NCI-H510A (cell line): ENCODE measurements at regions not wholly inside any gene's neighbourhood (a gene's known extent, or its start where the extent isn't known, plus 50 kb on each side); places are given as distances from the start of the nearest gene placed in this dataset.
"Not testable (repeated sequence)": the region's sequence is repeated elsewhere in the genome, so short reads cannot be mapped to it uniquely, and the experiment has no call there.

ENCODE experiments used
- DNase-seq: peaks from one replicate; lab custom pipeline; 2025; lab: John Stamatoyannopoulos, UW

DNA sequence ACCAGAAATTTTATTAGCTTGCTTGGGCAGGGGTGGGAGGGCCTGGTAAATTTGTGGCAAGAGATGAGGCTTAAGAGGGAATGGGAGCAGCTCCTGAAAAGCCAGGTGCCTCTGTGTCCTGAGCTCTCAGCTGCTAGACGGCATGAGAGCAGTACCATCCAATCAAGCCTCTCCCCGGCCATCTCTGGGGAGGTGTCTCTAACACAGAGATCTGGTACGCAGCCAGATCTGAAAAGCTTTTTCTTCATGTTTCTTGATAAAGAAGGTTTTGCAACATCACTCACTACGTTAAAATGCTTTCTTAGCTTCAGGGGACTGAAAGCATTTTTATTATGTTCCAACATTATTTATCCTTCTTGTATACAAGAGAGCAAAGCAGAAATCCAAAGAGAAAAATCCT is 488.2 kb downstream of the RBFOX1 start:
- DNase-seq, result no peak

DNA sequence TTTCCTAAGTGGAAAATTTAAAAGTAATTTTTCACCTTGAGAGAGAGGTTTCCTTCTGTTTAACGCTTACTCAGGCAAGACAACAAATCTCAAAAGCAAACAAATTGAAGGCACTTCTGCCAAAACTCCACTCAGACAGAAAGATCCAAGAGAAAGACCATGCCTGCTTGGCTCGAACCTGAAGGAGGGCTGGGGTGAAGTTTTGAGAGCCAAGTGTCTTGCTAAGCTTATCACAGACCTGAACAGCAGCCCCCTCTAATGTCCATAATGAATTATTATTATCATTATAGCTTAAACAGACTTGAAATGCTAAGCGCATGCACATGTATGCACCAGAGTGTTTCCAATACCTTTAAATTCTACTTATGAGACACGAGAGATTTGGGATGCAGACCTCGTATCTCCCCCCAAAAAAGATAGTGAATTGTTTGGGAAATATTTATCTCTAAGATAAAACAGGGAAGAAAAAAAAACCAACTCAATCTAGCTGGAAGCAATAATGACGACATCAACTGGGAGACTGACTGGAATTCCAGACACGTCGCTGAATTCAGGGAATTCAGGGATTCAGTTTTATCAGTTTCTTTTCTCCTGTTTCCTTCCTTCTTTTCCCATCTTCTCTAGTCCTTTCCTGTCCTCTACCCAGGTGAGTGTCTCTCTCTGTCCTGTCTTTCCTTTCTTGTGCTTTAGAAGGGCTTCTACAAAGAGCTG is 473.2 kb downstream of the RBFOX1 start:
- DNase-seq, result no peak

DNA sequence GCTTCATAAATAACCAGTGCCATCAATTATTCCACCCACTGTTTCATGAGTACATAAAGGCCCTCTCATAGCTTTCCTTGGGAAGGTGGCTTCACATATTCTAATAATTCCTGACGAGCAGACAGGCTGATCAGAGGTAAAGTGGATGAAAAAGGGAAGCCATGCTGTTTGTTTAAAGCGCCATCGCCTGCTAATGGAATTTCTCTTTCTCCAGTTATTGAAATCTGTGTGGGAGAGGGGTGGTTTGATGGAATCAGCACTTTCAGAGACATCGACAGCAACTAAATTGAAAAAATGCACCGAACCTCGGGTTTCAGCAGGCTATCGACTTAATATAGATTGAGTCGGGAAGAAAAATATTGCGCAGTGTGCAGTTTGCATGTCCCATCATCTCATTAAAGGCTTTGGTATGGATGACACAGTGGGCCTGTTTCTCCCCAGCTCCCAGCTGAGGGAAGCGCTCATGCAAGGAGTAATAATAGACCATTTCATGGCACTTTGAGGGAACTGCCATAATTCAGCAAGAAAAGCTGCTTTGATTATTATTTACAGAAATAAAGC is 472.1 kb downstream of the RBFOX1 start:
- DNase-seq, result no peak

DNA sequence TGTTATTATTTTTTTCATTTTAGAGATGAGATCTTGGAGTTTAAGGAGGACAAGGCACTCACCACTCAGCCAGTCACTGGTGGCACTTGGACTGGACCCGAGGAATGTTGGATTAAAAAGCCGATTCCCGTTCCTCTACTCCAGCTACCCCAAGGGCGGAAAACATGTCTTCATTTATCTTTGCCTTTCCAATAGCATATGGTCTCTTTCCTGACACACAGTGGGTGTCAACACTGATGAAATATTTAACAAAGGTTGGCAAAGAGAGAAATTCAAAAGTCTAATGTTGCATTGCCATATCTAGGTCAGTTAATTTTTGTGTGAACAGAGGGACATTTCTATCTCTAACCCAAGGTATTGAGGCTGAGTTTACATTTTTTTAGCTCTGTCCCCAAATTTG is 459.7 kb downstream of the RBFOX1 start:
- no peak for DNase-seq

DNA sequence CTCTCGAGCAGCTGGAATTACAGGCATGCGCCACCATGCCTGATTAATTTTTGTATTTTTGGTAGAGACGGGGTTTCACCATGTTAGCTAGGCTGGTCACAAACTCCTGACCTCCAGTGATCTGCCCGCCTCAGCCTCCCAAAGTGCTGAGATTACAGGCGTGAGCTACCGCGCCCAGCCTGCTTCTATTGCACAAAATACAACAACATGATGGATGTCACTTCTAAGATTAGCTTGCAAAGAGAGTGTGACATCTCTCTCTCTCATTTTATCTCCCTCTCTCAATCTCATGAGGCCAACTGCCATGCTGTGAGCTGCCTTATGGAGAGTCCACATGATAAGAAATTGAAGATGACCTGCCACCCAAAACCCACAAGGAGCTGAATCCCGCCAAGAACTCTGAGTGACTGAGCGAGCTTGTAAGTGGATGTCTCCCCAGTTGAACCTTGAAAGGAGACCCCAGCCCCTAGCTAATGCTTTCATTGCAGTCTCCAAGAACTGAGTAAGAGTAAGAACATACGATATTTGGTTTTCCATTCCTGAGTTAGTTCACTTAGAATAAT is 458.5 kb downstream of the RBFOX1 start:
- no peak for DNase-seq

DNA sequence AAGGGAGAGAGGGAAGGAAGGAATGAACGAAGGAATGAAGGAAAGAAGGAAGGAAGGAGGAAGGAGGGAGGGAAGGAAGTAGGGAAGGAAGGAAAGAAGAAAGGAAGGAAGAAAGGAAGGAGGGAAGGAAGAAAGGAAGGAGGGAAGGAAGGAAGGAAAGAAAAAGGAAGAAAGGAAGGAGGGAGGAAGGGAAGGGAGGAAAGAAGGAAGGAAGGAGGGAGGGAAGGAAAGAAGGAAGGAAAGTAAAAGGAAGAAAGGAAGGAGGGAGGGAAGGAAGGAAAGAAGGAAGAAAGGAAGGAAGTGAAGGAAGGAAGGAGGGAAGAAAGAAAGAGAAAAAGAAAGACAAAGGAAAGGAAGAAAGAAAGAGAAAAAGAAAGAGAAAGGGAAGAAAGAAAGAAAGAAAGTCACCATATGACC is 442.4 kb downstream of the RBFOX1 start:
- no peak for DNase-seq

DNA sequence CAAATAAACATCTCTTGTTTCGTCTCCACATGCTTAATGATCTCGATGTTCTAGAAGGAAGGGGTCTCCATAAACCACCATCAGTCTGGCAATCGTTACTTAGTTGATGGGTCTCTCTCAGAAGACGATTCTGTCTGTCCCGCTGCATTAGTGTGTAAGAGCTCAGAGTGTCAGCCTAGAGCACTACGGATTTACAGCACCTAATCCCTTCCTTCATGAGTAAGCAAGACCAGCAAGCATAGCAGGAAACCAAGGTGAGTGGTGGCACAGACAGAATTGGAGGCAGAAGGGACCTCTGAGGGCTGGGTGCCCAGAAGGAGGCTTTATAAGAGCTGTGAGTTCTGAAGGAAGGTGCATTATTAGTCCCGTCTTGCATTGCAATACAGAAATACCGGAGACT is 440.1 kb downstream of the RBFOX1 start:
- DNase-seq, result no peak

DNA sequence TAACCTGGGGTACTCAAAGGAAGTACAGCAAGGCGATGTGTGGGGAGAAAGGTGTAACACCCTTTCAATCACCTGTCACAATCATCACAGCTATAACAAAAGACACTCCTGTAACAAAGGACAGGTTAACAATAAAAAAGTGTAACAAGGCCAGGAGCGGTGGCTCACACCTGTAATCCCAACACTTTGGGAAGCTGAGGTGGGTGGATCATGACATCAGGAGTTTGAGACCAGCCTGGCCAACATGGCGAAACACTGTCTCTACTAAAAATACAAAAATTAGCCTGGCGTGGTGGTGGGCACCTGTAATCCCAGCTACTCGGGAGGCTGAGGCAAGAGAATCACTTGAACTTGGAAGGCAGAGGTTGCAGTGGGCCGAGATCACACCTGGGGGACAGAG is 436.4 kb downstream of the RBFOX1 start:
- DNase-seq, result not testable (repeated sequence)

DNA sequence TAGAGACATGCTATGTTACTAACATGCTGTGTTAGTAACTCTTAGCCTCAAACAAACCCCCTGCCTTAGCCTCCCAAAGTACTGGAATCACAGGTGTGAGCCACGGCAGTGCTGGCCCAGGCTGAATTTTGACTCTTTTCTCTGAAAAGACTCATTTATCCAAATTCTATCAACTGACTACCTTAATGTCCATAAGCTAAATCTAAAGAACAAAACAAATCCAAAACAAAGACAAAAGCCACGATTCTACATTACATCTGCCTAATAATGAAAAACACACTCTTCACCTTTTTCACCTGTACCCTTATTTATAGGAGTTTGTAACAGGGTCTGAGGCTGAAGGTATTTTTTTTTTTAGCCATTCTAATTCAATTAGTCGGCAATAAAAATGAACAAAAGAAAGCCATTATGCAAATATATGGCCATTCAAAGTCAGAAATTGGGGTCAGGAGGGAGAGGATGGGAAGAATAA is 432.5 kb downstream of the RBFOX1 start:
- no peak for DNase-seq

DNA sequence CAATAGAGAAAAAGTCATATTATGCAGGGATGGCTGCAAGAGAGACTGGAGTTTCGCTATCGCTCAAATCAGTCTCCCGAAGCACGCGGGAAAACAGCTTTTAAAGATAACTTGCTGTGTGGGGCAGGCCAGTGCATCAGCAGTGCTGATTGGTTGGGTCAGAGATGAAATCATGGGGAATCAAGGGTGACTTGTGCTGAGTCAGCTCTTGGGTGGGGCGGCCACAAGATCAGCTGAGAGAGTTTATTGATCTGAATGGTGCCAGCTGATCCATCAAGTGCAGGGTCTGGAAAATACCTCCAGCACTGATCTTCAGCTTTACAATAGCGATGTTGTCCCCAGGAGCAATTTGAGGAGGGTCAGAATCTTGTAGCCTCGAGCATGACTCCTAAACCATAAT is 430.5 kb downstream of the RBFOX1 start:
- no peak for DNase-seq
